HEK293T (cell line): ENCODE measurements at regions not wholly inside any gene's neighbourhood (a gene's known extent, or its start where the extent isn't known, plus 50 kb on each side); places are given as distances from the start of the nearest gene placed in this dataset.

Source experiments
- CTCF ChIA-PET: fragments of 350-600 bp; formaldehyde crosslinking; extraction: SDS; loops from one replicate; lab custom pipeline; 2021; ENCODE audit warnings: antibody characterized with exemption, inconsistent platforms; lab: Yijun Ruan, JAX
- POLR2A ChIA-PET: fragments of 350-600 bp; formaldehyde crosslinking; extraction: SDS; loops from one replicate; lab custom pipeline; 2020; ENCODE audit warnings: antibody characterized with exemption, inconsistent platforms; lab: Yijun Ruan, JAX
- DNase-seq: peaks from one replicate; pipeline ENCODE4 v3.0.0; 2012; ENCODE audit warnings: mixed read lengths; ENCODE audit errors: extremely low spot score
- ARNT ChIP-seq: fragments of 450-650 bp; IDR thresholded peaks from 2 replicates; pipeline ENCODE4 v1.6.1; 2017; ENCODE audit warnings: mild to moderate bottlenecking
- BHLHE40 ChIP-seq: fragments of 450-650 bp; IDR thresholded peaks from 2 replicates; pipeline ENCODE4 v1.6.1; 2016; ENCODE audit warnings: mild to moderate bottlenecking, moderate library complexity, borderline replicate concordance
- CTBP1 ChIP-seq: fragments of 450-650 bp; IDR thresholded peaks from 2 replicates; pipeline ENCODE4 v1.6.1; 2016; ENCODE audit warnings: borderline replicate concordance
- ELF4 ChIP-seq: fragments of 450-650 bp; IDR thresholded peaks from 2 replicates; pipeline ENCODE4 v1.6.1; 2017; ENCODE audit warnings: antibody characterized with exemption
- FOXA1 ChIP-seq: fragments of 450-650 bp; IDR thresholded peaks from 2 replicates; pipeline ENCODE4 v1.6.1; 2016; ENCODE audit warnings: mild to moderate bottlenecking
- FOXK2 ChIP-seq: fragments of 450-650 bp; IDR thresholded peaks from 2 replicates; pipeline ENCODE4 v1.6.1; 2016; ENCODE audit warnings: mild to moderate bottlenecking
- FOXM1 ChIP-seq: fragments of 450-650 bp; IDR thresholded peaks from 2 replicates; pipeline ENCODE4 v1.6.1; 2017; ENCODE audit warnings: mild to moderate bottlenecking, borderline replicate concordance
- HDGF ChIP-seq: fragments of 450-650 bp; IDR thresholded peaks from 2 replicates; pipeline ENCODE4 v1.6.1; 2017; ENCODE audit warnings: antibody characterized with exemption, borderline replicate concordance
- L3MBTL2 ChIP-seq: fragments of 450-650 bp; conservative IDR thresholded peaks from 2 replicates; pipeline ENCODE4 v1.6.1; 2016; ENCODE audit warnings: mild to moderate bottlenecking
- LEF1 ChIP-seq: fragments of 450-650 bp; IDR thresholded peaks from 2 replicates; pipeline ENCODE4 v1.6.1; 2017; ENCODE audit warnings: mild to moderate bottlenecking, borderline replicate concordance
- NFRKB ChIP-seq: fragments of 450-650 bp; IDR thresholded peaks from 2 replicates; pipeline ENCODE4 v1.6.1; 2016; ENCODE audit warnings: mild to moderate bottlenecking, moderate library complexity
- PKNOX1 ChIP-seq: fragments of 450-650 bp; IDR thresholded peaks from 2 replicates; pipeline ENCODE4 v1.6.1; 2016
- SP1 ChIP-seq: fragments of 450-650 bp; IDR thresholded peaks from 2 replicates; pipeline ENCODE4 v1.6.1; 2017
- SUZ12 ChIP-seq: fragments of 450-650 bp; IDR thresholded peaks from 2 replicates; pipeline ENCODE4 v1.6.1; 2016; ENCODE audit warnings: mild to moderate bottlenecking
- TARDBP ChIP-seq: fragments of 450-650 bp; IDR thresholded peaks from 2 replicates; pipeline ENCODE4 v1.6.1; 2016
- ZNF384 ChIP-seq: fragments of 450-650 bp; IDR thresholded peaks from 2 replicates; pipeline ENCODE4 v1.6.1; 2016

- POLR2A ChIA-PET: no interaction called here
- CTCF ChIA-PET: no interaction called here
Observed at GRCh38 chr2:5982193-5982902, 290.2 kb downstream of the SOX11 start.

GRCh38 chr2:5982903-5983265, 290.7 kb downstream of the SOX11 start:
- POLR2A ChIA-PET: no interaction called here
- no peak for DNase-seq
- TF ChIP-seq HDGF (no peak), FOXA1 (no peak), NFRKB (no peak), LEF1 (no peak), FOXM1 (no peak), TARDBP (no peak), FOXK2 (no peak), ZNF384 (no peak), CTBP1 (no peak), SP1 (no peak)
- CTCF ChIA-PET: no interaction called here

More at GRCh38 chr2:5982193-5982902, 290.2 kb downstream of the SOX11 start:
- TF ChIP-seq PKNOX1 (no peak), BHLHE40 (no peak), TARDBP (no peak), L3MBTL2 (no peak), SUZ12 (no peak), NFRKB (no peak), ELF4 (no peak), CTBP1 (no peak), FOXM1 (no peak)
- no peak for DNase-seq

- ChIA-PET POLR2A (no interaction called here), CTCF (no interaction called here)
- DNase-seq: no peak
- TF ChIP-seq L3MBTL2 (no peak), FOXM1 (no peak), SUZ12 (no peak), CTBP1 (no peak), LEF1 (no peak), ARNT (no peak), ZNF384 (no peak), SP1 (no peak), NFRKB (no peak), FOXA1 (no peak), FOXK2 (no peak)
Observed at GRCh38 chr2:5983511-5984272, 291.5 kb downstream of the SOX11 start.

GRCh38 chr2:5984273-5984655, 292.1 kb downstream of the SOX11 start:
- CTCF ChIA-PET: no interaction called here
- TF ChIP-seq ELF4: no peak
- TF ChIP-seq SP1: no peak
- no peak for TF ChIP-seq ZNF384
- TF ChIP-seq BHLHE40: no peak
- TF ChIP-seq NFRKB: no peak
- POLR2A ChIA-PET: no interaction called here
- no peak for DNase-seq

- TF ChIP-seq HDGF: no peak
- no peak for TF ChIP-seq L3MBTL2
- no peak for TF ChIP-seq TARDBP
- TF ChIP-seq SP1: no peak
- TF ChIP-seq NFRKB: no peak
- no peak for TF ChIP-seq LEF1
- no peak for DNase-seq
- ChIA-PET POLR2A (no interaction called here), CTCF (no interaction called here)
Observed at GRCh38 chr2:5984946-5985345, 292.8 kb downstream of the SOX11 start.

- ChIA-PET CTCF (no interaction called here), POLR2A (no interaction called here)
- no peak for DNase-seq
- TF ChIP-seq L3MBTL2: no peak
- no peak for TF ChIP-seq ELF4
- no peak for TF ChIP-seq ARNT
Observed at GRCh38 chr2:5985536-5986385, 293.6 kb downstream of the SOX11 start.

- no peak for DNase-seq
- ChIA-PET POLR2A (no interaction called here), CTCF (no interaction called here)
- no peak for TF ChIP-seq NFRKB
- TF ChIP-seq L3MBTL2: no peak
- no peak for TF ChIP-seq FOXA1
- no peak for TF ChIP-seq CTBP1
- TF ChIP-seq ZNF384: no peak
- no peak for TF ChIP-seq SP1
- TF ChIP-seq SUZ12: no peak
- no peak for TF ChIP-seq FOXM1
- no peak for TF ChIP-seq PKNOX1
- TF ChIP-seq LEF1: no peak
- TF ChIP-seq TARDBP: no peak
- no peak for TF ChIP-seq FOXK2
- TF ChIP-seq ELF4: no peak
- no peak for TF ChIP-seq ARNT
- no peak for TF ChIP-seq BHLHE40
Observed at GRCh38 chr2:5986801-5987787, 294.9 kb downstream of the SOX11 start.
